ENCODE measurements at regions not wholly inside any gene's neighbourhood (a gene's known extent, or its start where the extent isn't known, plus 50 kb on each side); places are given as distances from the start of the nearest gene placed in this dataset.
"Not testable (repeated sequence)": the region's sequence is repeated elsewhere in the genome, so short reads cannot be mapped to it uniquely, and the experiment has no call there.

GRCh38 chr18:3328532-3328931 lies 66.6 kb downstream of the MYL12B start:
- no peak for DNase-seq

GRCh38 chr18:3329471-3329870 lies 67.5 kb downstream of the MYL12B start:
- no peak for DNase-seq

DNA sequence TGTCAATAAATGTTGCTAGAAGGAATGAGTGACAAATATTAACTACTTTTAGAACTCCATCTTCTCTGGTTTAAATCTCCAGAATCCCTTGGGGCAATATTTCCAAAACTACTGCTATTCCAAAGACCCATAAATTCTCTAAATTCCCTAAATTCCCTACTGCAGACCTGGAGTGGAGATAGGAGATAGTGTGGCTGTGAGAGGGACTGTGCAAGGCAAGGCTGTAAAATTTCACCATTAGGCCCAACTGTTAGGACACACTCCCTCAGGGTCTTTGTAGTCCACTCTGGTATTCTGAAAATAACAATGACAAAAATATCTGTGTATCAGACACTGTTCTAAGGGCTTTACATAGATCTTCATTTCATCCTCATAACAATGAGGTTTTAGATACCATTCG lies 67.9 kb downstream of the MYL12B start:
- no peak for DNase-seq

DNA sequence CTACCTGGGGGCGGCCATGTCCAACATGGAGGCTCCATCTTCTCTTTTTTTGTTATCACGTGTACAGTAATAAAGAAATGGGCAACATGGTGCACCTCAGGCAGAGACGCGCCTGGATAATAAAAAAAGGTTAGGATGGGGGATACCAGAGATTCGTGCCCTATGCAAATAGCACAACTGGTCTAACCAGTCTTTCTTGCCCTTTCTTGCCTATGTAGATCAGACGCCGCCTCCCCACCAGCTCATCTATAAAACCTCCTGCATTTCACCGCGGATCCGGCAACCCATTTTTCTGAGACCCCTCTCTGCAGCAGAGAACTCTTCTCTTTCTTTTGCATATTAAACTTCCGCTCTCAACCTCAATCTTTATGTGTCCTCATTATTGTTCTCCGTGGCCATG lies 68.7 kb downstream of the MYL12B start:
- DNase-seq, result no peak

GRCh38 chr18:3332376-3332775 lies 70.4 kb downstream of the MYL12B start:
- no peak for DNase-seq

DNA sequence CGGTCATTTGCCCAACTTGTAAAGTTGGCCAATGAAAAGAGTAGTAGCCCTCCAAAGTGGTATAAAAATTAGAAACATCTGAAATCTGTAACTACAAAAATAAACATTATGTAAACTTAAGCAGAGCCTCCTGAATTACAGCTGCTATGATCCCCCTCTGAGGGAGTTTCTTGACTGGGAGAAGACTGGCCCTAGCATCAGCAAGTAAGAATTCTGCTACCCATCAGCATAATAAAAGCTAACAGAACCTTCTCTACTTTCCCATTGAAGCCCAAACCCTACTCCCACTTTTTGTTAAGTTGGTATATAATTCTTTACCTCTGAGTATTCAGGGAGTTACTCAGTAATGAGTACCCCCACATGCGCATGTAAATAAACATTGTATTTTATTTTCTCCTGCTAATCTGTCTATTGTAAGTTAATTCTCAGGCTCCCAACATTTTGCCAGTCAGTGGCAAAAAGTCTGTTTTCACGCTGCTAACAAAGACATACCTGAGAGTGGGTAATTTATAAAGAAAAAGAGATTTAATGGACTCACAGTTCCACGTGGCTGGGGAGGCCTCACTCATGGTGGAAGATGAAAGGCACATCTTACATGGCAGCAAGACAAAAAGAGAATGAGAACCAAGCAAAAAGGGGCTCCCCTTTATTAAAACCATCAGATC lies 71.3 kb downstream of the MYL12B start:
- no peak for DNase-seq

DNA sequence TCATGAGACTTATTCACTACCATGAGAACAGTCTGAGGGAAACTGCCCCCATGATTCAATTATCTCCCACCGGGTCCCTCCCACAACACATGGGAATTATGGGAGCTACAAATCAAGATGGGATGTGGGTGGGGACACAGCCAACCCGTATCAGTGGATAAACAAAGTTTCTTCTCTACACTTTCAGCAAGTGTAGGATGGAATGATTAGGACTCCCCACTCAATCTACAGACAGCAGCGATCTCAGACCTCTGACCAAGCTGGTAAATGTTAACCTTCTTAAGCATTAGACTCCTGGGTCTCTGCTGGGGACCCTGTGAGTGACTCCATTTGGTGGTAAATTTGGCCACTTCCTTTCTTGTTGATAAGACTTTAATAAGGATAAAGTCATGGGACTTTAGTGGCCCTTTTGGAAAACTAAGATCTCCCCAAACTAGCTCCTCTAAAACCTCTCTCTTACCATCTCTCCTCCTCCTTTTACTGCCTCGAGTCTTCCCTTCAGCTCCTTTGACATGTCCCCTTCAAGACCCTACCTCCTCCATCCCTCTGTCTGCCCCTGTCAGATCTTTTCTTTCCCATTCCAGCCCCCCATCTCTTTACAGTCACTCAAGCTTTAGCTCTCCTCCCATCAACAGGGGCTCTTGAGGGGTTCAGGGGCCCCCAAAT lies 71.9 kb downstream of the MYL12B start:
- DNase-seq, result no peak

DNA sequence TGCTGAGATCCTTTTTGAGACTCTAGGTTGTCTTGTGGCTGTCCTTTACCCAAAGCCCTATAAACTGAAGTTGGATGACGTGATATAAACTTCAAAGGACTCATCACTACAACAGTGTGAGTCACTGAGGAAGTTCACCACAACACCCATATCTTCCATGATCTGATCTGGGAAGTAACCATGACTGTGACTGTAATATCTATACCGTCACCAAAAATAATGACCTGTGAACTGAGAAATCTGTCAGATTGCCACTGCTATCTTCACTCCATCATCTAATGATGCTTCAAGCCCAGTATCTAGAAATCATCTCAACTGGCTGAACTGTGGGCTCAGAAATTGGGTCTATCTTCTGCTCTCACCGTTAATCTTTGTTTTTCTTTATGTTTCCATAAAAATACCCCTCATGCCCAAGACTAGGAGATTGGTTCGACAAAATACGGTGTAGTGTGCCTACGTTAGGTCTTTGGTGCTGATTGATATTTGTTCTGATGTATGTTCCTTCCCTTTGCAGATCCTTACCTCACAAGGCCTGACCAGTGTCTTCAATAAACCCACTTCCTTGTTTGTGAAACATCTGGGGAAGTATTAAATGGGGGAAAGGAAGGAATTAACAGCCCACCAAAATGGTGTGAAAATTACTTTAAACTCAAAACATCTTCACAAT lies 78.2 kb downstream of the MYL12B start:
- no peak for DNase-seq

- no peak for DNase-seq
Observed at GRCh38 chr18:3340682-3341097, 78.8 kb downstream of the MYL12B start.

DNA sequence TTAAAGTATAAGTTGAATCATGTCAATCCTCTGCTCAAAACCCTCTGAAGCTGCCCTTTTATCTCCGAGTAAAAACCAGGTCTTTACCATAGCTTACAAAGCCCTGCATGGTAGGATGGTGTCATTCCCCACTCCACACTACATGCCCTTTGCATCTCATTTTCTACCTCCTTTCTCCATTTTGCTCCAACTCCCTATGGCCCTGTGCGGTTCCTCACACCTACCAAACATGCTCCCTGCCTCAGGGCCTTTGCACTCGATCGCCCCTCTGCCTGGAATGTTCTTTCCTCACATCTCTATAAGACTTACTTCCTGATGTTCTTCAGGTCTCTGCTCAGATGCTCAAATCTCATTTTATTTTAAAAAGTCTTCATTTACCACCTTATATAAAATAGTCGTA lies 80.7 kb downstream of the MYL12B start:
- no peak for DNase-seq

- DNase-seq, result no peak
Observed at GRCh38 chr18:3345452-3345851, 83.5 kb downstream of the MYL12B start.

- DNase-seq, result no peak
Observed at GRCh38 chr18:3345885-3346284, 84.0 kb downstream of the MYL12B start.

DNA sequence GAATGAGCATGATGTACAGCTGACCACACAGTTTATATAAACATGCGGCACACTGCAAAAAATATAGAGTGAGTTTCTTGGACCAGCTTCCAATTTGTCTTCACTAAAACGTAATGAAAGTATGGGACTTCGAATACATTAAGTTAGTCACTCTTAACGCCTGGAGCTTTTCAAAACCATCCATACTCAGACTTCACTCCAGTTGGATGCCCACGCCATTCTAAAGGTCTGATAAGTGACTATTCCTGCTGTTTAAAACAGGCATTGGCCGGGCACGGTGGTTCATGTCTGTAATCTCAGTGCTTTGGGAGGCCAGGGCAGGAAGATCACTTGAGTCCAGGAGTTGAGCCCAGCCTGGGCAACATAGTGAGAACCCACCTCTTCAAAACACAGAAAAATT lies 84.6 kb downstream of the MYL12B start:
- DNase-seq, result no peak

DNA sequence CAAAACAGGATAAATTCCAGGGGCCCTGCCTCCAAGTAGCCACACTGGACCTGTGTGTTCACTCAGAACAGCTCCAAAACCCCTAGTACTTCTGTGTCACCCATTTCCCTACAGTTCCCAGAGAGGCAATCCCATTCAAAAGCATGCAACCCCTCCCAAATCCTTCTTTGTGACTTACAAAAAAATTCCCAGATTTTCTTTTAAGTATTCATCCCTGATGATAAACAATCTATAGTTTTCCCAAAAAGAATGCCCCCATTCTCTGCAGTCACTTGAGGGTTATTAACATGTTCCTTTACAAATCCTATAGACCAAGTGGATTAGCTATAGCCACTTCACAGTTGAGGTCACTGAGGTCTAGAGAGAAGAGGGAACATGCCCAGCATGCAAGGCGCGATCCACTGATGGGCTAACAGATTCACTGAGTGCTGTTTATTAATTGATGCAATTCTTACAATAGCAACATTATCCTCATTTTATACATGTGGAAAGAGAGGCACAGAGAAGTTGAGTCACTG lies 85.4 kb downstream of the MYL12B start:
- DNase-seq, result no peak

GRCh38 chr18:3348176-3348575 lies 86.2 kb downstream of the MYL12B start:
- DNase-seq, result no peak

- not testable (repeated sequence) for DNase-seq
Observed at GRCh38 chr18:3349046-3349841, 87.3 kb downstream of the MYL12B start.

- no peak for DNase-seq
Observed at GRCh38 chr18:3350021-3350420, 88.1 kb downstream of the MYL12B start.

- no peak for DNase-seq
Observed at GRCh38 chr18:3350566-3351527, 88.9 kb downstream of the MYL12B start.

- DNase-seq, result no peak
Observed at GRCh38 chr18:3354506-3354905, 92.6 kb downstream of the MYL12B start.

GRCh38 chr18:3356614-3357013 lies 93.4 kb upstream of the TGIF1 start:
- no peak for DNase-seq

GRCh38 chr18:3357516-3357915 lies 92.5 kb upstream of the TGIF1 start:
- no peak for DNase-seq

Measured in anterior cingulate cortex (tissue), 58 donors.